ENCODE measurements at regions not wholly inside any gene's neighbourhood (a gene's known extent, or its start where the extent isn't known, plus 50 kb on each side); places are given as distances from the start of the nearest gene placed in this dataset.

DNA sequence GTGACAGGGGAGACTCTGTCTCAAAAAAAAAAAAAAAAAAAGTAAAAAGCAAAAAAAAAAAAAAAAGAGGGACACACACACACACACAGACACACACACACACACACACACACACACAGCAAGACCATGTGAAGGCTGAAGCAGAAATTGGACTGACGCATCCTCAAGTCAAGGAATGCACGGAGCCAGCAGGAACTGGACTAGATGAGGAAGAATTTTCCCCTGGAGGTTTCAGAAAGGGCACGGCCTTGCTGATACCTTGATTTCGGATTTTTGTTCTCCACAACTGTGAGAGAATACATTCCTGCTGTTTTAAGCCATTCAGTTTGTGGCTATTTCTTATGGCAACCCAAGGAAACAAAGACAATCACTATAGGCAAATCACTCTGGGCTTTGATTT is 176.9 kb upstream of the SALL4 start:
- peaks cover 0 to 9% (median 0%) of the 10 kb centered on the region in 3 donors for H3K9me3 ChIP-seq
- TF ChIP-seq, protein P1, sequence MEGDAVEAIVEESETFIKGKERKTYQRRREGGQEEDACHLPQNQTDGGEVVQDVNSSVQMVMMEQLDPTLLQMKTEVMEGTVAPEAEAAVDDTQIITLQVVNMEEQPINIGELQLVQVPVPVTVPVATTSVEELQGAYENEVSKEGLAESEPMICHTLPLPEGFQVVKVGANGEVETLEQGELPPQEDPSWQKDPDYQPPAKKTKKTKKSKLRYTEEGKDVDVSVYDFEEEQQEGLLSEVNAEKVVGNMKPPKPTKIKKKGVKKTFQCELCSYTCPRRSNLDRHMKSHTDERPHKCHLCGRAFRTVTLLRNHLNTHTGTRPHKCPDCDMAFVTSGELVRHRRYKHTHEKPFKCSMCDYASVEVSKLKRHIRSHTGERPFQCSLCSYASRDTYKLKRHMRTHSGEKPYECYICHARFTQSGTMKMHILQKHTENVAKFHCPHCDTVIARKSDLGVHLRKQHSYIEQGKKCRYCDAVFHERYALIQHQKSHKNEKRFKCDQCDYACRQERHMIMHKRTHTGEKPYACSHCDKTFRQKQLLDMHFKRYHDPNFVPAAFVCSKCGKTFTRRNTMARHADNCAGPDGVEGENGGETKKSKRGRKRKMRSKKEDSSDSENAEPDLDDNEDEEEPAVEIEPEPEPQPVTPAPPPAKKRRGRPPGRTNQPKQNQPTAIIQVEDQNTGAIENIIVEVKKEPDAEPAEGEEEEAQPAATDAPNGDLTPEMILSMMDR (IDR thresholded peaks at IDR 0.05) = no peak
- no peak for TF ChIP-seq POLR2A (IDR thresholded peaks at IDR 0.05)
- H3K4me1 ChIP-seq = no peaks in the 10 kb centered on the region
- H3K27me3 ChIP-seq = no peaks in the 10 kb centered on the region
- 83 to 88% methylated on average over 4 of the region's 4 CpGs for WGBS, 2 donors
- no peaks in the 10 kb centered on the region for H3K36me3 ChIP-seq (replicated peaks in 1 of 2; ENCODE audit: insufficient read depth in 1 of 2, low read depth in 2 of 2)
- intact Hi-C loops (cut with DNase I) = no loop called here
- no peak overlapping the region for H3K4me3 ChIP-seq
- no peak overlapping the region for H3K27ac ChIP-seq
- ATAC-seq (no peak), DNase-seq (no peak)

- TF ChIP-seq, protein P1 (IDR thresholded peaks at IDR 0.05) = no peak
- TF ChIP-seq POLR2A (IDR thresholded peaks at IDR 0.05) = no peak
- Histone ChIP-seq H3K4me1 (no peaks in the 10 kb centered on the region), H3K4me3 (no peak overlapping the region), H3K27ac (no peak overlapping the region), H3K9me3 (peaks cover 0 to 9% (median 0%) of the 10 kb centered on the region in 3 donors), H3K27me3 (no peaks in the 10 kb centered on the region), H3K36me3 (replicated peaks in 1 of 2; ENCODE audit: insufficient read depth in 1 of 2, low read depth in 2 of 2) (no peaks in the 10 kb centered on the region)
- ATAC-seq = no peak
- intact Hi-C loops (cut with DNase I) = no loop called here
- DNase-seq = no peak
- 73% methylated on average over 7 of the region's 7 CpGs for WGBS, 2 donors
Observed at GRCh38 chr20:51978070-51978501, 175.8 kb upstream of the SALL4 start.

DNA sequence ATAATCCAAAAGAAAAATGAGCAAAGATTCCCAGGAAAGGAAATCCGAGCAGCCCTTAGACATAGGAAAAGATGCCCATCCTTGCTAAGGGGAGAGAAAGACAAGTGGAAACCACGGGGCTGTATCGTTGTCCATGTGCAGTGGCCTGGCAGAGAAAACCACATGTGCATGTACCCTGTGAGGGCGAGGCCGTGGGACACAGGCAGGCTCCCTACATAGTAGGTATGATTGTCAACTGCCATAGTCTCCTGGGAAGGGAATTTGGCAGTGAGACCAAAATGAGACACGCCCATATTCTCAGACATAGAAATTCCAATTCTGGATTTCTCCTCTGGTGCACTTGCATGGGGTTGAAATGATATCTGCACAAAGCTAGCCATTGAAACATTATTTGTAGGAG is 169.7 kb upstream of the SALL4 start:
- no peaks in the 10 kb centered on the region for H3K27me3 ChIP-seq
- no peak overlapping the region for H3K27ac ChIP-seq
- intact Hi-C loops (cut with DNase I) = no loop called here
- ATAC-seq (no peak), DNase-seq (no peak)
- WGBS, 2 donors = 73 to 82% methylated on average over 6 of the region's 6 CpGs
- H3K9me3 ChIP-seq = no peaks in the 10 kb centered on the region
- no peaks in the 10 kb centered on the region for H3K36me3 ChIP-seq (replicated peaks in 1 of 2; ENCODE audit: insufficient read depth in 1 of 2, low read depth in 2 of 2)
- H3K4me1 ChIP-seq = no peaks in the 10 kb centered on the region
- no peak for TF ChIP-seq POLR2A (IDR thresholded peaks at IDR 0.05)
- TF ChIP-seq, protein P1 (IDR thresholded peaks at IDR 0.05) = no peak
- no peak overlapping the region for H3K4me3 ChIP-seq

GRCh38 chr20:51970858-51971257 is 168.5 kb upstream of the SALL4 start:
- intact Hi-C loops (cut with DNase I) = no loop called here
- WGBS, 2 donors = 88 to 95% methylated on average over 10 of the region's 10 CpGs

GRCh38 chr20:51969191-51969590 is 166.9 kb upstream of the SALL4 start:
- H3K4me3 ChIP-seq = no peak overlapping the region
- TF ChIP-seq, protein P1 (IDR thresholded peaks at IDR 0.05) = no peak
- no peak for TF ChIP-seq POLR2A (IDR thresholded peaks at IDR 0.05)
- ATAC-seq = no peak
- no peaks in the 10 kb centered on the region for H3K4me1 ChIP-seq
- H3K27me3 ChIP-seq = no peaks in the 10 kb centered on the region
- DNase-seq = no peak
- WGBS, 2 donors = 66 to 83% methylated on average over 5 of the region's 5 CpGs
- no peaks in the 10 kb centered on the region for H3K36me3 ChIP-seq (replicated peaks in 1 of 2; ENCODE audit: insufficient read depth in 1 of 2, low read depth in 2 of 2)
- intact Hi-C loops (cut with DNase I) = no loop called here
- H3K9me3 ChIP-seq = no peaks in the 10 kb centered on the region
- no peak overlapping the region for H3K27ac ChIP-seq

More at GRCh38 chr20:51970858-51971257, 168.5 kb upstream of the SALL4 start:
- ATAC-seq (no peak), DNase-seq (no peak)
- TF ChIP-seq, protein P1 (IDR thresholded peaks at IDR 0.05) = no peak
- H3K27ac ChIP-seq = no peak overlapping the region
- no peaks in the 10 kb centered on the region for H3K4me1 ChIP-seq
- no peak overlapping the region for H3K4me3 ChIP-seq
- H3K9me3 ChIP-seq = no peaks in the 10 kb centered on the region
- H3K36me3 ChIP-seq (replicated peaks in 1 of 2; ENCODE audit: insufficient read depth in 1 of 2, low read depth in 2 of 2) = no peaks in the 10 kb centered on the region
- H3K27me3 ChIP-seq = no peaks in the 10 kb centered on the region

Data from body of pancreas (tissue), 4 donors.